Mucosa of descending colon (tissue), 3 donors: ENCODE measurements at regions not wholly inside any gene's neighbourhood (a gene's known extent, or its start where the extent isn't known, plus 50 kb on each side); places are given as distances from the start of the nearest gene placed in this dataset.

ENCODE experiments used
- ATAC-seq: fragments of 200-7000 bp; cut with Tn5 transposase; one replicate; pipeline ENCODE4 v1.9.1; 2020; ENCODE audit warnings: mild to moderate bottlenecking, moderate library complexity
- DNase-seq, 3 donors: peaks; one replicate each; pipeline ENCODE4 v3.0.0-alpha.2; 2020
- H3K36me3 ChIP-seq: fragments of 200-600 bp; one replicate; pipeline ENCODE4 v1.8.0; 2021; ENCODE audit warnings: low read depth, mild to moderate bottlenecking
- H3K4me1 ChIP-seq: fragments of 200-600 bp; one replicate; pipeline ENCODE4 v1.8.0; 2021; ENCODE audit warnings: low read depth, mild to moderate bottlenecking
- H3K4me3 ChIP-seq: fragments of 200-600 bp; one replicate; pipeline ENCODE4 v1.8.0; 2021; ENCODE audit warnings: mild to moderate bottlenecking
- H3K9me3 ChIP-seq: fragments of 200-600 bp; one replicate; pipeline ENCODE4 v1.8.0; 2021; ENCODE audit warnings: mild to moderate bottlenecking
- intact Hi-C, 2 donors: fragments of 100-400 bp; cut with DNase I in 1 of 2; cut with micrococcal nuclease in 1 of 2; formaldehyde crosslinking; loops; one replicate each; pipeline versions ENCODE4 v1.11.0 to v1.11.1; 2022; cut with DNase I, micrococcal nuclease
- TF ChIP-seq, protein P1 (sequence below): fragments of 200-600 bp; IDR thresholded peaks from one replicate; pipeline ENCODE4 v1.8.0; 2022; ENCODE audit warnings: antibody characterized with exemption, mild to moderate bottlenecking
- donor health status: DM: no; HTN: no; CAD: no; lungs with moderate emphysema.
- donor health status: DM: no; HTN: no; CAD: no.
- donor health status: DM: no; HTN: yes; CAD: no.

DNA sequence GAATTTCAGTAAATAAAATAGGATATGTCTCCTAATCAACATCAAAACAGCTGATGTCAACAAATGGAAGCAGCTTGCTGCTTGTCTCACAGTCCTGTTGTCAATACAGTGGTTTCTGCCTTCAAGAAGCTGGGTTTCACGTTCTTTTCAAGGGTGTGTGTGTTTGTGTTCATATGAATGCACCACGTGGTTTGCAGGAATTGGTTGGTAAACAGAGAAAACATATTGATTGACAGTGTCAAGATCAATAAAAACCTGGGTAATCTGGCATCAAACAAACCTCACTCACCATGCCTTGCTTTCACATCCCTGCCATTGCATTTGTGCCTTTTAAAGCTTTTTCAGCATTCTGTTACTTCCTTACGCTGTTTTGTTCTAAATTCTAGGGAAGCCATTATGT is 585.7 kb upstream of the CA10 start:
- DNase-seq (no peak), ATAC-seq (no peak)
- Histone ChIP-seq H3K4me1 (no peaks in the 10 kb centered on the region), H3K4me3 (no peak overlapping the region), H3K36me3 (no peaks in the 10 kb centered on the region), H3K9me3 (no peaks in the 10 kb centered on the region)
- TF ChIP-seq, protein P1, sequence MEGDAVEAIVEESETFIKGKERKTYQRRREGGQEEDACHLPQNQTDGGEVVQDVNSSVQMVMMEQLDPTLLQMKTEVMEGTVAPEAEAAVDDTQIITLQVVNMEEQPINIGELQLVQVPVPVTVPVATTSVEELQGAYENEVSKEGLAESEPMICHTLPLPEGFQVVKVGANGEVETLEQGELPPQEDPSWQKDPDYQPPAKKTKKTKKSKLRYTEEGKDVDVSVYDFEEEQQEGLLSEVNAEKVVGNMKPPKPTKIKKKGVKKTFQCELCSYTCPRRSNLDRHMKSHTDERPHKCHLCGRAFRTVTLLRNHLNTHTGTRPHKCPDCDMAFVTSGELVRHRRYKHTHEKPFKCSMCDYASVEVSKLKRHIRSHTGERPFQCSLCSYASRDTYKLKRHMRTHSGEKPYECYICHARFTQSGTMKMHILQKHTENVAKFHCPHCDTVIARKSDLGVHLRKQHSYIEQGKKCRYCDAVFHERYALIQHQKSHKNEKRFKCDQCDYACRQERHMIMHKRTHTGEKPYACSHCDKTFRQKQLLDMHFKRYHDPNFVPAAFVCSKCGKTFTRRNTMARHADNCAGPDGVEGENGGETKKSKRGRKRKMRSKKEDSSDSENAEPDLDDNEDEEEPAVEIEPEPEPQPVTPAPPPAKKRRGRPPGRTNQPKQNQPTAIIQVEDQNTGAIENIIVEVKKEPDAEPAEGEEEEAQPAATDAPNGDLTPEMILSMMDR: no peak
- intact Hi-C loops: no loop called here

DNA sequence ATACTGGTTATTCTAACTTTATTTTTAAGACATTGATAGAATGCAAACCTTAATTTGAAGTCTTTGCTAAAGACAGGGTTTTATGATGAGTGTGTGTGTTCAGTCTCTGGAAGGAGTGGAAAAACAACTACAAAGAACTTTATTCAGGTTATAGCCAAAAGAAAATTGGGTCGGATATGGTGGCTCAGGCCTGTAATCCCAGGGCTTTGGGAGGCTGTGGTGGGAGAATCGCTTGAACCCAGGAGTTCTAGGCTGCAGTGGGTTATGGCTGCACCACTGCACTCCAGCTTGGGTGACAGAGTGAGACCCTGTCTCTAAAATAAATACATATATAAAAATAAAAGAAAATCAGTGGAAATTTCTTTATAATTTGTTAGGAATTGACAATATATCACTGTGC is 581.5 kb upstream of the CA10 start:
- intact Hi-C loops: no loop called here
- no peak for ATAC-seq
- DNase-seq: no peak
- Histone ChIP-seq H3K9me3 (no peaks in the 10 kb centered on the region), H3K4me3 (no peak overlapping the region), H3K36me3 (no peaks in the 10 kb centered on the region), H3K4me1 (no peaks in the 10 kb centered on the region)
- TF ChIP-seq, protein P1: no peak

DNA sequence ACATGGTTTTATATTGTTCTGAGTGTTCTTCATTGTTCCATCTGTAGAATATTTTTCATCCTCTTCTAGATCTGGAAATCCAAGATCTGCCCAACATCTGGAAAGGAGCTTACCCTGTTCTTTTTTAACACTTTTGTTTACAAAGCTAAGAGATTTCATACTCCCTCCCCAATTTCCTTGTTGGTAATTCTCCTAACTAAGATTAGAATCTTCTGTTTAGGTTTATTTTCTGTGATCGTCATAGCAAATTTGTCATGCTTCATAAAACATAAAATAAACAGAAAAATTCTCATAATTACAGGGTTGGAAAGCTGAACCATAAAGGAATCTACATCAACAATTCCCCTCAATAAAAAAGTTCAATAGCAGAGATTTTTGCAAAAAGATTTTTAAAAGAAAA is 580.3 kb upstream of the CA10 start:
- H3K36me3 ChIP-seq: no peaks in the 10 kb centered on the region
- no peaks in the 10 kb centered on the region for H3K9me3 ChIP-seq
- H3K4me3 ChIP-seq: no peak overlapping the region
- no peak for ATAC-seq
- H3K4me1 ChIP-seq: no peaks in the 10 kb centered on the region
- TF ChIP-seq, protein P1: no peak
- intact Hi-C loops: no loop called here
- no peak for DNase-seq

DNA sequence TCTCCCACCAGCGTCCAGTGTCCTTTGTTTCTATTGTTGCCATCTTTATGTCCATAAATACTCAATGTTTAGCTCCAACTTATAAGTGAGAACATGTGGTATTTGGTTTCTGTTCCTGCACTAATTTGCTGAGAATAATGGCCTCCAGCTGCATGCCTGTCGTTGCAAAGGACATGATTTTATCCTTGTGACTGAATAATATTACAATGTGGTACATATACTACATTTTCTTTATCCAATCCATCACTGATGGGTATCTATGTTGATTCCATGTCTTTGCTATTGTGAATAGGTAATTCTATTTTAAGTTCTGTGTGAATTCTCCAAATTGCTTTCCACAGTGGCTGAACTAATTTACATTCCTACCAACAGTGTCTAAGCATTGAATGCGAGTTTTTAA is 578.6 kb upstream of the CA10 start:
- H3K4me3 ChIP-seq: no peak overlapping the region
- no peaks in the 10 kb centered on the region for H3K9me3 ChIP-seq
- ATAC-seq (no peak), DNase-seq (no peak)
- TF ChIP-seq, protein P1: no peak
- no peaks in the 10 kb centered on the region for H3K4me1 ChIP-seq
- no peaks in the 10 kb centered on the region for H3K36me3 ChIP-seq
- intact Hi-C loops: no loop called here

DNA sequence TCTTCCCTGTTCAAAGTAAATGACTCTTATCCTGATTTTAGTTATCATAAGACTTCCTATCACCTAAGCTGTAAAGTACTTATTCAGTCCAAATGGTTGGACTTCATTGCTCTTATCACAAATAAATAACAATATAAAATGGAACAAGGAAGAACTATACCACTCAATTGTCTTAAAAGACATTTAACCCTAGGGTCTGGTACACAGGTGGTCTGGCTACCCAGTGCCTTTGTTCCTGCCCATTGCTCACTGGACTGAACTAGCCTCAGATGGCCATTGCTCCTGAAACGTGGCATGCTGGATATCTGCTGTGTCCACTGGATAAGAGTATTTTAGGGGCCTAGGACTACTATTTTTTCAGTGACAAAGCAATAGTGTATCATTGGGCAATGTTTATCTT is 574.3 kb upstream of the CA10 start:
- DNase-seq (no peak), ATAC-seq (no peak)
- no peaks in the 10 kb centered on the region for H3K9me3 ChIP-seq
- intact Hi-C loops: no loop called here
- no peak overlapping the region for H3K4me3 ChIP-seq
- H3K36me3 ChIP-seq: no peaks in the 10 kb centered on the region
- TF ChIP-seq, protein P1: no peak
- no peaks in the 10 kb centered on the region for H3K4me1 ChIP-seq

DNA sequence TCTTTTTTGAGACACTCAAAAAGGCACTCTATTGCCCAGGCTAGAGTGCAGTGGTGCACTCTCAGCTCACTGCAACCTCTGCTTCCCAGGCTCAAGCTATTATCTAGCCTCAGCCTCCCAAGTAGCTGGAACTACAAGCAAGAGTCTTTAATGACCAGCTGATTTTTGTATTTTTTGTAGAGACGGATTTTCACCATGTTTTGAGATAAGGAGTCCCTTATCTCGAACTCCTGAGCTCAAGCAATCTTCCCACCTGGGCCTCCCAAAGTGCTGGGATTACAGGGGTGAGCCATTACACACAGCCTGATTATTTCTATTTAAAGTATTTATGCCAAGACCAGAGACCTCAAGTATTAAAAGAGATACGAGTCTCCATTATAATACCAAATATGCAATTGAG is 566.1 kb upstream of the CA10 start:
- Histone ChIP-seq H3K36me3 (no peaks in the 10 kb centered on the region), H3K4me3 (no peak overlapping the region), H3K4me1 (no peaks in the 10 kb centered on the region), H3K9me3 (no peaks in the 10 kb centered on the region)
- TF ChIP-seq, protein P1: no peak
- ATAC-seq: no peak
- intact Hi-C loops: no loop called here
- no peak for DNase-seq
